ENCODE measurements at regions not wholly inside any gene's neighbourhood (a gene's known extent, or its start where the extent isn't known, plus 50 kb on each side); places are given as distances from the start of the nearest gene placed in this dataset.

DNA sequence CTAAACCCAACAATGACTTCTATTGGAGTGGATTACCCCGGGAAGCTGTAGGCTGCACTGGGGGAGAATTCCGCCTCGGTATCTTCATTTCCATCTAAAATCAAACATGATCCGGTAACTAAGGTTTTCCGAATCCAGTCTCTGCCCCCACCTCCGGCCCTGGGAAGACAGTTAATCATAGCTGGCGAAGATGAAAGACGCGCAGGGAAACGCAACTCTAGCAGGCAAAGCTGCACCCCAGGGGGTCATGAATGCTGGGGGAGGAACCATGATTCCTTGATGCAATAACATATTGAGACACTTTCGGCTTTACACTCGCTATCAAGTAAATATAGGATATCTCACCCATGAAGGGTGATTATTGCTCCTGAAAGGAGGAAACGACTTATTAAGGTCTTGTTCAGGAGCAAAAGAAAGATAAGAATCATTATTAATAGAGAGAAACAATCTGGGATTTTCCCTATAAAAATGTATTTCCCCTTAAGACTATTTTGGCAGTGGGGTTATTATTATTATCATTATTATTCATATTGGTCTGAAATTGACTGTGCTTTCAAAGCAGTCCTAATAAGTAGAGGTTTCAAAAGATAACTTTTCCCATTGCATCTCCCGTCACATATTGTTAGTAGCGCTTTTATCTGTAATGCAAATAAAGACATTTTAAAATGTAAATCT, 614.9 kb downstream of the VRK1 start:
- TF ChIP-seq, protein P1, sequence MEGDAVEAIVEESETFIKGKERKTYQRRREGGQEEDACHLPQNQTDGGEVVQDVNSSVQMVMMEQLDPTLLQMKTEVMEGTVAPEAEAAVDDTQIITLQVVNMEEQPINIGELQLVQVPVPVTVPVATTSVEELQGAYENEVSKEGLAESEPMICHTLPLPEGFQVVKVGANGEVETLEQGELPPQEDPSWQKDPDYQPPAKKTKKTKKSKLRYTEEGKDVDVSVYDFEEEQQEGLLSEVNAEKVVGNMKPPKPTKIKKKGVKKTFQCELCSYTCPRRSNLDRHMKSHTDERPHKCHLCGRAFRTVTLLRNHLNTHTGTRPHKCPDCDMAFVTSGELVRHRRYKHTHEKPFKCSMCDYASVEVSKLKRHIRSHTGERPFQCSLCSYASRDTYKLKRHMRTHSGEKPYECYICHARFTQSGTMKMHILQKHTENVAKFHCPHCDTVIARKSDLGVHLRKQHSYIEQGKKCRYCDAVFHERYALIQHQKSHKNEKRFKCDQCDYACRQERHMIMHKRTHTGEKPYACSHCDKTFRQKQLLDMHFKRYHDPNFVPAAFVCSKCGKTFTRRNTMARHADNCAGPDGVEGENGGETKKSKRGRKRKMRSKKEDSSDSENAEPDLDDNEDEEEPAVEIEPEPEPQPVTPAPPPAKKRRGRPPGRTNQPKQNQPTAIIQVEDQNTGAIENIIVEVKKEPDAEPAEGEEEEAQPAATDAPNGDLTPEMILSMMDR (IDR thresholded peaks at IDR 0.05; ENCODE audit: poor library complexity, severe bottlenecking) = no peak
- ATAC-seq (ENCODE audit: low read depth) (no peak), DNase-seq (ENCODE audit: low spot score) (no peak)
- H3K36me3 ChIP-seq (ENCODE audit: low read depth) = no peaks in the 10 kb centered on the region
- no peak overlapping the region for H3K4me3 ChIP-seq (ENCODE audit: severe bottlenecking)
- H3K9me3 ChIP-seq (ENCODE audit: severe bottlenecking) = no peaks in the 10 kb centered on the region
- no peaks in the 10 kb centered on the region for H3K4me1 ChIP-seq (ENCODE audit: insufficient read depth, poor library complexity, severe bottlenecking)
- no peak overlapping the region for H3K27ac ChIP-seq (ENCODE audit: poor library complexity, severe bottlenecking)
- H3K27me3 ChIP-seq (ENCODE audit: insufficient read depth, poor library complexity, severe bottlenecking) = peaks cover 95% of the 10 kb centered on the region

DNA sequence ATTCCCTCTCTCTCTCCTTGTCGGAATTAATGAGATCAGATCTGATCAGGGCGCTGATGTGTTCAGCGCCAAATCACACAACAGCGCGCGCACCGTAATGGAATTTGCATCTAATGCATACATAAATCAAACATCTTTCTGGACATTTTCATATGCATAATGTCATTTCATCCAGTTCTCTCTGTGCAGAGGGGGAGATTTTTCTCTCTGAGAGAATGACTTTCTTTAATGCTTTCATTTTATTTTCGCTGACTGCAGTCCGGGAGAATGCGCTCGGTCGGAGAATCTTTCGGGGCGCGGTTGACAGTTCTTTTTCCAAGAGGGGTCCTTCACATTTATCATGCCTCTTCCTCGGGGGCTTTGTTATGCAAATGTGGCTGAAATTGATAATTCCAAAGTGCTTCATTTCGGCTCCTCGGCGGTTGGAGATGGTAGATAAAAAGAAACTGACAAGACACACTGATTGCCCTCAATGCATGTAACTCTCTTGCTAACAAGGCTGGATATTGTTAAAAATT, 615.9 kb downstream of the VRK1 start:
- Histone ChIP-seq H3K4me1 (ENCODE audit: insufficient read depth, poor library complexity, severe bottlenecking) (no peaks in the 10 kb centered on the region), H3K36me3 (ENCODE audit: low read depth) (no peaks in the 10 kb centered on the region), H3K27ac (ENCODE audit: poor library complexity, severe bottlenecking) (no peak overlapping the region), H3K27me3 (ENCODE audit: insufficient read depth, poor library complexity, severe bottlenecking) (peaks cover 86% of the 10 kb centered on the region), H3K4me3 (ENCODE audit: severe bottlenecking) (no peak overlapping the region), H3K9me3 (ENCODE audit: severe bottlenecking) (no peaks in the 10 kb centered on the region)
- no peak for DNase-seq (ENCODE audit: low spot score)
- no peak for ATAC-seq (ENCODE audit: low read depth)
- TF ChIP-seq, protein P1 (IDR thresholded peaks at IDR 0.05; ENCODE audit: poor library complexity, severe bottlenecking) = no peak

DNA sequence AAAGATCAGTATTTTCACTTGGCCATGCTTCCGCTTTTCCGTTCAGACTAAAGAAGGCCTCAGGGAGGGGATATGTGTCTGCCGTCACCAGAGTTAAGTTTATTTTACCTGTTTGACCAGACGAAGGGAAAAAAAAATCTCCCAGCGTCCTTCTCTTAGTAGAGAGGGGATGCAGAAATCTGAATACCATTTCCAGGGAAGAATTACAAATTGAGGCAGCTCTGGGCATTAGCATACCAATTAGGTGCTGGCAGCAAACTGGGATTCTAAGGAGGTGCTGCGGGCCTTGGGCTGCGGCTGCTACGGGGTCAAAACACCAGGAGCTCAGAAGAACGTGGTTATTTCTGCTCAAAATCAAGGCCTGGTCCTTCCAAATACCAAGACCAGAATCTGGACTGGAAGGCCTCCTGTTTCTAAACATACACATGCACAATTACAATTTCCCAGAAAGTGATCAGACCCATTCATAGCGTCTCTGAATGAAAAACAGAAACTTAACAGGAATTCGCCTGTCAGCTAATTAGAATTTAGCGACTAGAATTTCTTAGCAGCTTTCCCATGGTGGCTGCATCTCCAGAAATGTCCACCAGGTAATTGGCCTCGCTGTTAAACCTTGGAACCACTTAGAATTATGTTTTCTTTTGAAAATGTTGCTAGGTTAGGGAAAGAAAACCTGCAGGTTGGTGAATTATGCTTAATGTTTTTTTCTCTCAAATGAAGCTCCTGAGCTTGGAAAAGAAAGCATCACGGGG, 617.0 kb downstream of the VRK1 start:
- no peak overlapping the region for H3K4me3 ChIP-seq (ENCODE audit: severe bottlenecking)
- DNase-seq (ENCODE audit: low spot score) (no peak), ATAC-seq (ENCODE audit: low read depth) (no peak)
- H3K27me3 ChIP-seq (ENCODE audit: insufficient read depth, poor library complexity, severe bottlenecking) = peaks cover 77% of the 10 kb centered on the region
- H3K27ac ChIP-seq (ENCODE audit: poor library complexity, severe bottlenecking) = no peak overlapping the region
- H3K36me3 ChIP-seq (ENCODE audit: low read depth) = no peaks in the 10 kb centered on the region
- no peaks in the 10 kb centered on the region for H3K4me1 ChIP-seq (ENCODE audit: insufficient read depth, poor library complexity, severe bottlenecking)
- H3K9me3 ChIP-seq (ENCODE audit: severe bottlenecking) = no peaks in the 10 kb centered on the region
- TF ChIP-seq, protein P1 (IDR thresholded peaks at IDR 0.05; ENCODE audit: poor library complexity, severe bottlenecking) = no peak

DNA sequence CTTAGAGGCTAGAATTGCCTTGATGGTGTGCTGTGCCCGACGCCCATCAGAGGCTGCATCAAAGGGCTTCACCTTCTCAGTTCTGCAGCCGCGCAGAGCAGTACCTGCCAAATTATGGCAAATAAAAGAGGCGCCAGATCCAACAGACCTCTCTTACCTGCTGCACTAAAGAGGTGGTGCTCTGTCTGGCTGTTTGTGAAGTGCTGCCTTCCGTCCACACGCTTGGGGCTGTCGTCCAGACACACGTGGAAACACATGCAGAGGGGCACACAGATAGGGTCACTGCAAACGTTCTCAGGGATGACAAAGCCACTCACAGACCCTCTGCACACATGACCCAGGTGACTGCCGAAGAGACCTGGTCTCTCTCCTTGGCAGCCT, 617.5 kb downstream of the VRK1 start:
- DNase-seq (ENCODE audit: low spot score) = no peak
- H3K9me3 ChIP-seq (ENCODE audit: severe bottlenecking) = no peaks in the 10 kb centered on the region
- ATAC-seq (ENCODE audit: low read depth) = no peak
- H3K27ac ChIP-seq (ENCODE audit: poor library complexity, severe bottlenecking) = no peak overlapping the region
- H3K4me3 ChIP-seq (ENCODE audit: severe bottlenecking) = no peak overlapping the region
- TF ChIP-seq, protein P1 (IDR thresholded peaks at IDR 0.05; ENCODE audit: poor library complexity, severe bottlenecking) = no peak
- H3K36me3 ChIP-seq (ENCODE audit: low read depth) = no peaks in the 10 kb centered on the region
- H3K27me3 ChIP-seq (ENCODE audit: insufficient read depth, poor library complexity, severe bottlenecking) = peaks cover 75% of the 10 kb centered on the region
- H3K4me1 ChIP-seq (ENCODE audit: insufficient read depth, poor library complexity, severe bottlenecking) = no peaks in the 10 kb centered on the region

All from RWPE2 (cell line).